ENCODE measurements at regions not wholly inside any gene's neighbourhood (a gene's known extent, or its start where the extent isn't known, plus 50 kb on each side); places are given as distances from the start of the nearest gene placed in this dataset.

DNA sequence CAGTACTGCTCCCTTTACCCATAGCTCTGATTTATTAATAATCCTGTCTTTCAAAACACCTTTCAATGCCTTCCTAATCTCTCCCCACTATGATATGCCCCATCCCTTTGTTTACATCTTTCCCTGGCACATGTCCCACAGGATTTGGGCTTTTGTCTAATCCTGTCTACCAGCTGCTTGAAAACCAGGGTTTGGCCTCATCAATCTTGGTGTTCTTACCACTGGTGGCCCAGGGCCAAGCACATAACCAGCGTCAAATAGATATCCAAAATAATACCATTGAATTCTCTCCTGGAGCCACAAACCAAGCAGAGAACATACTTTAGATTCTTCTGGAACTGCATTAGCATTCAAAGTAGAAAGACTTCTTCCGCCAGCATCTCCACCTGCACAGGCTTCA lies 104.8 kb upstream of the PPP2R3A start:
- Histone ChIP-seq H3K9me3 (replicated peaks in 1 of 2; ENCODE audit: control insufficient read depth in 1 of 2, insufficient read depth in 1 of 2, low read length in 2 of 2) (no peaks in the 10 kb centered on the region), H4K20me1 (ENCODE audit: insufficient read depth, low read length) (no peaks in the 10 kb centered on the region), H3K4me1 (ENCODE audit: control insufficient read depth in 1 of 2, insufficient read depth in 2 of 2, low read length in 2 of 2) (no peaks in the 10 kb centered on the region), H3K4me3 (replicated peaks in 1 of 3; ENCODE audit: low read depth in 2 of 3, low read length in 3 of 3) (no peak overlapping the region), H3K27ac (ENCODE audit: low read depth in 1 of 2, low read length in 2 of 2) (no peak overlapping the region), H3K36me3 (replicated peaks in 1 of 2; ENCODE audit: control insufficient read depth in 1 of 2, insufficient read depth in 2 of 2, low read length in 2 of 2) (no peaks in the 10 kb centered on the region), H3K27me3 (ENCODE audit: control insufficient read depth in 2 of 2, insufficient read depth in 2 of 2, low read length in 2 of 2) (no peaks in the 10 kb centered on the region), H3K4me2 (replicated peaks; ENCODE audit: extremely low read depth, low read length, poor library complexity, severe bottlenecking) (no peak overlapping the region), H3K79me2 (ENCODE audit: insufficient read depth, low read length) (no peaks in the 10 kb centered on the region), H2AFZ (ENCODE audit: insufficient read depth, low read depth, low read length, poor library complexity, severe bottlenecking) (no peak overlapping the region), H3K9ac (ENCODE audit: insufficient read depth, low read length, poor library complexity, severe bottlenecking) (no peak overlapping the region)
- TF ChIP-seq, protein P1, sequence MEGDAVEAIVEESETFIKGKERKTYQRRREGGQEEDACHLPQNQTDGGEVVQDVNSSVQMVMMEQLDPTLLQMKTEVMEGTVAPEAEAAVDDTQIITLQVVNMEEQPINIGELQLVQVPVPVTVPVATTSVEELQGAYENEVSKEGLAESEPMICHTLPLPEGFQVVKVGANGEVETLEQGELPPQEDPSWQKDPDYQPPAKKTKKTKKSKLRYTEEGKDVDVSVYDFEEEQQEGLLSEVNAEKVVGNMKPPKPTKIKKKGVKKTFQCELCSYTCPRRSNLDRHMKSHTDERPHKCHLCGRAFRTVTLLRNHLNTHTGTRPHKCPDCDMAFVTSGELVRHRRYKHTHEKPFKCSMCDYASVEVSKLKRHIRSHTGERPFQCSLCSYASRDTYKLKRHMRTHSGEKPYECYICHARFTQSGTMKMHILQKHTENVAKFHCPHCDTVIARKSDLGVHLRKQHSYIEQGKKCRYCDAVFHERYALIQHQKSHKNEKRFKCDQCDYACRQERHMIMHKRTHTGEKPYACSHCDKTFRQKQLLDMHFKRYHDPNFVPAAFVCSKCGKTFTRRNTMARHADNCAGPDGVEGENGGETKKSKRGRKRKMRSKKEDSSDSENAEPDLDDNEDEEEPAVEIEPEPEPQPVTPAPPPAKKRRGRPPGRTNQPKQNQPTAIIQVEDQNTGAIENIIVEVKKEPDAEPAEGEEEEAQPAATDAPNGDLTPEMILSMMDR (IDR thresholded peaks at IDR 0.05): no peak
- H3K4me3 Mint-ChIP-seq: no peak overlapping the region
- no peak overlapping the region for H3K27ac Mint-ChIP-seq
- H3K27me3 Mint-ChIP-seq (ENCODE audit: low read depth in 3 of 3): peaks cover 0 to 3% (median 0%) of the 10 kb centered on the region in 3 donors
- H3K36me3 Mint-ChIP-seq: no peaks in the 10 kb centered on the region
- intact Hi-C loops (cut with micrococcal nuclease): no loop called here
- H3K9me3 Mint-ChIP-seq: peaks cover 0 to 6% (median 0%) of the 10 kb centered on the region in 7 donors
- no peaks in the 10 kb centered on the region for H3K4me1 Mint-ChIP-seq
- 91% methylated on average over 1 of the region's 2 CpGs for WGBS (ENCODE audit: insufficient coverage)
- no peak for DNase-seq

DNA sequence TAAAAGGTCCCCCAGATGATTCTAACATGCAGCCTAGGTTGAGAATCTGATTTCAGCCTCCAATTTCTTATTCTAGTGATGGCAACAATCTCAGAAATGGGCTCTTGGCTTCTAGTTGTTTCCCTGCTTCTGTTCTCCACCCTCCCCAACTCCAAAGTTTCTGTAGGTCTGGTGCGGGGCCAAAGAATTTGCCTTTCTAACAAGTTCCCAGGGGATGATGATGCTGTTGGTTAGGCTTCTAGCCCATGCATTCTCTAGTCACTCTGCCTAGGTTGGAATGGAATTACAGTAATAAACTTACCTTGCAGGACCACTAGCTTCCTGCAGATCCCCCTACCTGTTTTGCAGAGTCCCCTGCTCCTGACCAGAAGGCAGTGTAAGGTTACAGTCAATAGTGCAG lies 103.2 kb upstream of the PPP2R3A start:
- Histone ChIP-seq H3K4me2 (replicated peaks; ENCODE audit: extremely low read depth, low read length, poor library complexity, severe bottlenecking) (no peak overlapping the region), H3K4me1 (ENCODE audit: control insufficient read depth in 1 of 2, insufficient read depth in 2 of 2, low read length in 2 of 2) (no peaks in the 10 kb centered on the region), H3K4me3 (replicated peaks in 1 of 3; ENCODE audit: low read depth in 2 of 3, low read length in 3 of 3) (no peak overlapping the region), H3K9ac (ENCODE audit: insufficient read depth, low read length, poor library complexity, severe bottlenecking) (no peak overlapping the region), H3K27ac (ENCODE audit: low read depth in 1 of 2, low read length in 2 of 2) (no peak overlapping the region), H3K9me3 (replicated peaks in 1 of 2; ENCODE audit: control insufficient read depth in 1 of 2, insufficient read depth in 1 of 2, low read length in 2 of 2) (peaks cover 0 to 3% of the 10 kb centered on the region in 2 donors), H2AFZ (ENCODE audit: insufficient read depth, low read depth, low read length, poor library complexity, severe bottlenecking) (no peak overlapping the region), H3K79me2 (ENCODE audit: insufficient read depth, low read length) (no peaks in the 10 kb centered on the region), H3K36me3 (replicated peaks in 1 of 2; ENCODE audit: control insufficient read depth in 1 of 2, insufficient read depth in 2 of 2, low read length in 2 of 2) (no peaks in the 10 kb centered on the region), H3K27me3 (ENCODE audit: control insufficient read depth in 2 of 2, insufficient read depth in 2 of 2, low read length in 2 of 2) (no peaks in the 10 kb centered on the region), H4K20me1 (ENCODE audit: insufficient read depth, low read length) (no peaks in the 10 kb centered on the region)
- peaks cover 0 to 1% (median 0%) of the 10 kb centered on the region in 3 donors for H3K27me3 Mint-ChIP-seq (ENCODE audit: low read depth in 3 of 3)
- H3K9me3 Mint-ChIP-seq: peaks cover 0 to 8% (median 3%) of the 10 kb centered on the region in 7 donors
- no CpG with 5 or more reads among the region's 1 CpG for WGBS (ENCODE audit: insufficient coverage)
- no peak overlapping the region for H3K27ac Mint-ChIP-seq
- no peaks in the 10 kb centered on the region for H3K4me1 Mint-ChIP-seq
- intact Hi-C loops (cut with micrococcal nuclease): no loop called here
- H3K4me3 Mint-ChIP-seq: no peak overlapping the region
- H3K36me3 Mint-ChIP-seq: no peaks in the 10 kb centered on the region
- TF ChIP-seq, protein P1 (IDR thresholded peaks at IDR 0.05): no peak
- no peak for DNase-seq
